IMR-90 (cell line): ENCODE measurements at regions not wholly inside any gene's neighbourhood (a gene's known extent, or its start where the extent isn't known, plus 50 kb on each side); places are given as distances from the start of the nearest gene placed in this dataset.

ENCODE experiments used
- ATAC-seq: fragments of 200-7000 bp; cut with Tn5 transposase; 2 replicates; pipeline ENCODE4 v1.9.1; 2020; ENCODE audit warnings: low read depth, mild to moderate bottlenecking, moderate library complexity
- BruUV-seq: library from RNA; stranded (reverse); fragments of 400-500 nt; replicated peaks from 2 replicates; lab custom pipeline; 2021; lab: Mats Ljungman, UMichigan
- CTCF ChIA-PET: fragments of 300-600 bp; formaldehyde crosslinking; extraction: SDS; loops from one replicate; lab custom pipeline; 2021; ENCODE audit warnings: antibody characterized with exemption; lab: Yijun Ruan, JAX
- POLR2A ChIA-PET: fragments of 300-600 bp; sonication (Branson Sonifier 250); formaldehyde crosslinking; loops from one replicate; lab custom pipeline; 2022; ENCODE audit warnings: antibody characterized with exemption; ENCODE audit not compliant: unreplicated experiment; lab: Charles Lee
- DNase-seq: peaks from one replicate; pipeline ENCODE4 v3.0.0; 2013
- H2AFZ ChIP-seq: replicated peaks from 2 replicates; pipeline ENCODE3; 2013; ENCODE audit warnings: low read length, mild to moderate bottlenecking; ENCODE audit not compliant: poor library complexity
- H2AK5ac ChIP-seq: 2 replicates; pipeline ENCODE4 v1.6.1; 2013; ENCODE audit warnings: low read depth, low read length, inconsistent platforms
- H2AK9ac ChIP-seq: replicated peaks from 2 replicates; pipeline ENCODE3; 2013; ENCODE audit warnings: mild to moderate bottlenecking, low read depth, low read length, moderate library complexity; ENCODE audit not compliant: poor library complexity
- H2BK120ac ChIP-seq: 2 replicates; pipeline ENCODE4 v1.6.1; 2013; ENCODE audit warnings: low read depth, low read length, inconsistent platforms
- H2BK15ac ChIP-seq: 3 replicates; pipeline ENCODE4 v1.6.1; 2013; ENCODE audit warnings: low read depth, low read length, inconsistent platforms
- H2BK20ac ChIP-seq: 2 replicates; pipeline ENCODE4 v1.6.1; 2013; ENCODE audit warnings: low read depth, mild to moderate bottlenecking, inconsistent platforms, low read length, moderate library complexity
- H2BK5ac ChIP-seq: 2 replicates; pipeline ENCODE4 v1.6.1; 2013; ENCODE audit warnings: mild to moderate bottlenecking, low read depth, low read length, inconsistent platforms; ENCODE audit not compliant: poor library complexity, severe bottlenecking
- H3K14ac ChIP-seq: replicated peaks from 2 replicates; pipeline ENCODE4 v1.6.1; 2013; ENCODE audit warnings: low read depth, low read length, inconsistent platforms
- H3K18ac ChIP-seq: 2 replicates; pipeline ENCODE4 v1.6.1; 2013; ENCODE audit warnings: low read depth, low read length, control low read depth
- H3K23ac ChIP-seq: 2 replicates; pipeline ENCODE4 v1.6.1; 2013; ENCODE audit warnings: low read depth, low read length, inconsistent platforms
- H3K27ac ChIP-seq: 2 replicates; pipeline ENCODE4 v1.5.1; 2013; ENCODE audit warnings: mild to moderate bottlenecking, control low read depth, low read length; ENCODE audit not compliant: insufficient read depth
- H3K27me3 ChIP-seq: 2 replicates; pipeline ENCODE4 v1.6.1; 2013; ENCODE audit warnings: low read length; ENCODE audit not compliant: control insufficient read depth, insufficient read depth
- H3K36me3 ChIP-seq: 2 replicates; pipeline ENCODE4 v1.6.1; 2013; ENCODE audit warnings: low read length, mixed read lengths; ENCODE audit not compliant: control insufficient read depth, insufficient read depth
- H3K4ac ChIP-seq: 2 replicates; pipeline ENCODE4 v1.6.1; 2013; ENCODE audit warnings: low read depth, low read length, inconsistent platforms
- H3K4me1 ChIP-seq: 2 replicates; pipeline ENCODE4 v1.6.1; 2013; ENCODE audit warnings: low read length, mixed read lengths; ENCODE audit not compliant: control insufficient read depth, insufficient read depth
- H3K4me2 ChIP-seq: 2 replicates; pipeline ENCODE4 v1.6.1; 2013; ENCODE audit warnings: low read depth, mild to moderate bottlenecking, control low read depth, low read length, moderate library complexity
- H3K4me3 ChIP-seq: 2 replicates; pipeline ENCODE4 v1.5.1; 2013; ENCODE audit warnings: low read depth, mild to moderate bottlenecking, control low read depth, low read length, moderate library complexity; ENCODE audit not compliant: insufficient read depth
- H3K56ac ChIP-seq: 2 replicates; pipeline ENCODE4 v1.6.1; 2013; ENCODE audit warnings: low read length, inconsistent platforms; ENCODE audit not compliant: insufficient read depth; ENCODE audit errors: extremely low read depth
- H3K79me1 ChIP-seq, 2 experiments: 2 replicates each; pipeline ENCODE4 v1.6.1; 2013; ENCODE audit warnings: low read length in 2 of 2, inconsistent platforms in 1 of 2, low read depth in 1 of 2
- H3K9ac ChIP-seq: 2 replicates; pipeline ENCODE4 v1.6.1; 2013; ENCODE audit warnings: low read depth, low read length, control low read depth
- H3K9me1 ChIP-seq: 2 replicates; pipeline ENCODE4 v1.6.1; 2013; ENCODE audit warnings: low read length, inconsistent platforms; ENCODE audit not compliant: insufficient read depth
- H3K9me3 ChIP-seq: 2 replicates; pipeline ENCODE4 v1.6.1; 2013; ENCODE audit warnings: low read length; ENCODE audit not compliant: control insufficient read depth, insufficient read depth
- H4K20me1 ChIP-seq: 2 replicates; pipeline ENCODE4 v1.6.1; 2013; ENCODE audit warnings: low read length, inconsistent platforms; ENCODE audit not compliant: insufficient read depth
- H4K5ac ChIP-seq: 2 replicates; pipeline ENCODE4 v1.6.1; 2013; ENCODE audit warnings: mild to moderate bottlenecking, low read depth, low read length, control low read depth
- H4K8ac ChIP-seq, 2 experiments: 2 replicates each; pipeline ENCODE4 v1.6.1; 2013; ENCODE audit warnings: low read depth in 2 of 2, low read length in 2 of 2, control low read depth in 1 of 2, inconsistent platforms in 1 of 2
- H4K91ac ChIP-seq: 2 replicates; pipeline ENCODE4 v1.6.1; 2013; ENCODE audit warnings: low read depth, low read length, inconsistent platforms; ENCODE audit not compliant: insufficient read depth
- CEBPB ChIP-seq: IDR thresholded peaks from 2 replicates; pipeline ENCODE4 v1.6.1; 2012; ENCODE audit warnings: low read depth, low read length, improper control_type of control experiment
- NFE2L2 ChIP-seq: fragments of 150-350 bp; IDR thresholded peaks from 2 replicates; pipeline ENCODE4 v1.6.1; 2016; ENCODE audit warnings: low read depth, mild to moderate bottlenecking, low read length
- RCOR1 ChIP-seq: IDR thresholded peaks from 2 replicates; pipeline ENCODE4 v1.6.1; 2012; ENCODE audit warnings: mild to moderate bottlenecking, low read length, improper control_type of control experiment; ENCODE audit not compliant: insufficient replicate concordance
- WGBS, 2 experiments: methylation state at CpG; one replicate each; pipeline versions ENCODE4 v1.1.5 to v1.1.7; 2013; ENCODE audit warnings: missing lambda C conversion rate in 2 of 2; ENCODE audit not compliant: insufficient read length in 1 of 2; ENCODE audit errors: extremely low coverage in 2 of 2; 5-methylcytosine and 5-hydroxymethylcytosine counted together
- dilution Hi-C: fragments of 300-500 bp; cut with HindIII; formaldehyde crosslinking; loops from one replicate; pipeline ENCODE4 v1.14.3; 2018; ENCODE audit warnings: low sequenced_read_pairs; ENCODE audit not compliant: unreplicated experiment
- in situ Hi-C: fragments of 300-500 bp; cut with MboI; formaldehyde crosslinking; loops from 3 replicates; pipeline ENCODE4 v1.14.3; 2019; ENCODE audit warnings: low sequenced_read_pairs, inconsistent platforms, mixed read lengths
- intact Hi-C: fragments of 100-400 bp; cut with micrococcal nuclease; formaldehyde crosslinking; loops from 2 replicates; pipeline ENCODE4 v1.10.0; 2022
- TF ChIP-seq, protein P1 (sequence below): fragments of 150-350 bp; IDR thresholded peaks from 2 replicates; pipeline ENCODE4 v1.6.1; 2017; ENCODE audit warnings: mild to moderate bottlenecking, antibody characterized with exemption, low read length, low read depth
- TF ChIP-seq, protein P2 (sequence below): conservative IDR thresholded peaks from 2 replicates; pipeline ENCODE4 v1.5.1; 2012; ENCODE audit warnings: mild to moderate bottlenecking, low read depth, low read length, improper control_type of control experiment

DNA sequence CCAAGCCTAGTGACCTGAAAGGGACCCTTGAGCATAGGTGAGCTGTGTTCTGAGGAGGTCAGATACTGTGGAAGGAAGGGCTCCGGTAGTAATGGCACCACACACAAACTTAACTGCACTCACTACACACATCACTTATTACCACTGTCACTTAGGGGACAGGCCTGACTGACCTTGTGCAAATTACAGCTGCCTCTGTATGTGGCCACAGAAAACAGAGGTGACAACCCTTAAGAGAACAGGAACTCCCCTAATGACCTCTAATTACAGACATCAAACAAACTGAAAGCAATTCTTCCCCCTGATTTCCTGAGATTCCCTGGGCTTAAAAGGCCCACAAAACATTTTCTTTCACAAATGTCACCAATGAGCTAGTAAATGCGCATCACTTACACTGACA is 360.6 kb downstream of the RND3 start:
- Histone ChIP-seq H2BK5ac (no peak overlapping the region), H3K23ac (peak overlapping the region; percentile 20; the same call in 1 of the 2 replicates), H4K20me1 (no peaks in the 10 kb centered on the region), H2AK9ac (no peak overlapping the region), H3K4ac (peak overlapping the region; percentile 58), H4K8ac (peak overlapping the region; percentile 60 to 65; a peak in 3 of 4 replicates), H3K79me1 (no peaks in the 10 kb centered on the region), H3K9me1 (peaks cover 14% of the 10 kb centered on the region), H3K4me3 (no peak overlapping the region), H3K27me3 (no peaks in the 10 kb centered on the region), H3K4me1 (peaks cover 13% of the 10 kb centered on the region), H3K9me3 (no peaks in the 10 kb centered on the region), H3K27ac (no peak overlapping the region), H3K36me3 (no peaks in the 10 kb centered on the region), H3K14ac (peak overlapping the region; percentile 43), H2BK15ac (peak overlapping the region; percentile 88; the same call in 1 of the 3 replicates), H3K18ac (peak overlapping the region; percentile 73), H3K4me2 (no peak overlapping the region), H2BK120ac (peak overlapping the region; percentile 65; the same call in 1 of the 2 replicates), H3K56ac (no peak overlapping the region), H4K5ac (peak overlapping the region; percentile 71; the same call in 1 of the 2 replicates), H4K91ac (peak overlapping the region; percentile 56), H3K9ac (no peak overlapping the region), H2AK5ac (peak overlapping the region; percentile 87; the same call in 1 of the 2 replicates), H2AFZ (peak overlapping the region; percentile 16), H2BK20ac (peak overlapping the region; percentile 33)
- BruUV-seq, result no TSS peak
- ChIA-PET CTCF (interaction anchor here (0.6 kb wide), 1 partner anchor 22 kb away, joined by 4 read pairs; no protein-coding TSS in a partner anchor), POLR2A (no interaction called here)
- WGBS, 2 experiments, result no CpG with 5 or more reads among the region's 2 CpGs
- DNase-seq (no peak), ATAC-seq (no peak)
- in situ Hi-C loops, result loop anchor here (25.0 kb wide), 2 partner anchors 335 to 1110 kb away; no protein-coding TSS in a partner anchor
- dilution Hi-C loops, result no loop called here
- intact Hi-C loops, result loop anchor here (5.0 to 10.0 kb wide), 2 partner anchors 105 to 532 kb away; no protein-coding TSS in a partner anchor
- no peak for TF ChIP-seq NFE2L2
- no peak for TF ChIP-seq CEBPB
- TF ChIP-seq, protein P1, sequence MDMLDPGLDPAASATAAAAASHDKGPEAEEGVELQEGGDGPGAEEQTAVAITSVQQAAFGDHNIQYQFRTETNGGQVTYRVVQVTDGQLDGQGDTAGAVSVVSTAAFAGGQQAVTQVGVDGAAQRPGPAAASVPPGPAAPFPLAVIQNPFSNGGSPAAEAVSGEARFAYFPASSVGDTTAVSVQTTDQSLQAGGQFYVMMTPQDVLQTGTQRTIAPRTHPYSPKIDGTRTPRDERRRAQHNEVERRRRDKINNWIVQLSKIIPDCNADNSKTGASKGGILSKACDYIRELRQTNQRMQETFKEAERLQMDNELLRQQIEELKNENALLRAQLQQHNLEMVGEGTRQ, result no peak
- TF ChIP-seq RCOR1, result no peak
- TF ChIP-seq, protein P2, sequence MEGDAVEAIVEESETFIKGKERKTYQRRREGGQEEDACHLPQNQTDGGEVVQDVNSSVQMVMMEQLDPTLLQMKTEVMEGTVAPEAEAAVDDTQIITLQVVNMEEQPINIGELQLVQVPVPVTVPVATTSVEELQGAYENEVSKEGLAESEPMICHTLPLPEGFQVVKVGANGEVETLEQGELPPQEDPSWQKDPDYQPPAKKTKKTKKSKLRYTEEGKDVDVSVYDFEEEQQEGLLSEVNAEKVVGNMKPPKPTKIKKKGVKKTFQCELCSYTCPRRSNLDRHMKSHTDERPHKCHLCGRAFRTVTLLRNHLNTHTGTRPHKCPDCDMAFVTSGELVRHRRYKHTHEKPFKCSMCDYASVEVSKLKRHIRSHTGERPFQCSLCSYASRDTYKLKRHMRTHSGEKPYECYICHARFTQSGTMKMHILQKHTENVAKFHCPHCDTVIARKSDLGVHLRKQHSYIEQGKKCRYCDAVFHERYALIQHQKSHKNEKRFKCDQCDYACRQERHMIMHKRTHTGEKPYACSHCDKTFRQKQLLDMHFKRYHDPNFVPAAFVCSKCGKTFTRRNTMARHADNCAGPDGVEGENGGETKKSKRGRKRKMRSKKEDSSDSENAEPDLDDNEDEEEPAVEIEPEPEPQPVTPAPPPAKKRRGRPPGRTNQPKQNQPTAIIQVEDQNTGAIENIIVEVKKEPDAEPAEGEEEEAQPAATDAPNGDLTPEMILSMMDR, result no peak
